Loucy (cell line): ENCODE measurements at regions not wholly inside any gene's neighbourhood (a gene's known extent, or its start where the extent isn't known, plus 50 kb on each side); places are given as distances from the start of the nearest gene placed in this dataset.

Experiments used
- H2AFZ ChIP-seq: fragments of 200-600 bp; sonication (generic); 2 replicates; pipeline ENCODE4 v1.6.0; 2016; ENCODE audit warnings: antibody characterized with exemption, mild to moderate bottlenecking, low read length, moderate library complexity
- H3F3A ChIP-seq: fragments of 200-600 bp; 2 replicates; pipeline ENCODE4 v1.6.0; 2016; ENCODE audit warnings: antibody characterized with exemption, low read depth, mild to moderate bottlenecking
- H3K27me3 ChIP-seq: fragments of 200-600 bp; sonication (generic); 2 replicates; pipeline ENCODE4 v1.6.1; 2014; ENCODE audit warnings: low read length, mild to moderate bottlenecking; ENCODE audit not compliant: insufficient read depth, poor library complexity, severe bottlenecking
- H3K36me3 ChIP-seq: fragments of 200-600 bp; sonication (generic); 2 replicates; pipeline ENCODE4 v1.6.1; 2016; ENCODE audit warnings: low read length; ENCODE audit not compliant: insufficient read depth
- H3K4me1 ChIP-seq: fragments of 200-600 bp; sonication (generic); 2 replicates; pipeline ENCODE4 v1.5.1; 2014; ENCODE audit warnings: low read length, mild to moderate bottlenecking; ENCODE audit not compliant: insufficient read depth, poor library complexity, severe bottlenecking
- H3K4me2 ChIP-seq: fragments of 200-600 bp; sonication (generic); 2 replicates; pipeline ENCODE4 v1.6.0; 2014; ENCODE audit warnings: antibody characterized with exemption, low read length, low read depth, mild to moderate bottlenecking; ENCODE audit not compliant: poor library complexity, severe bottlenecking
- H3K4me3 ChIP-seq: fragments of 200-600 bp; sonication (generic); 2 replicates; pipeline ENCODE4 v1.5.1; 2014; ENCODE audit warnings: low read length, mild to moderate bottlenecking, mixed read lengths; ENCODE audit not compliant: poor library complexity, severe bottlenecking
- H3K79me2 ChIP-seq: fragments of 200-600 bp; sonication (generic); 2 replicates; pipeline ENCODE4 v1.6.1; 2014; ENCODE audit warnings: low read length; ENCODE audit not compliant: insufficient read depth
- H3K9ac ChIP-seq: fragments of 200-600 bp; sonication (generic); 2 replicates; pipeline ENCODE4 v1.6.0; 2014; ENCODE audit warnings: mild to moderate bottlenecking, low read depth, low read length, moderate library complexity; ENCODE audit not compliant: poor library complexity, severe bottlenecking
- H3K9me2 ChIP-seq: fragments of 200-600 bp; sonication (generic); replicated peaks from 2 replicates; pipeline ENCODE4 v1.6.1; 2016; ENCODE audit warnings: low read depth, low read length, mixed read lengths
- H3K9me3 ChIP-seq: fragments of 200-600 bp; sonication (generic); 2 replicates; pipeline ENCODE4 v1.6.1; 2014; ENCODE audit warnings: mild to moderate bottlenecking, antibody characterized with exemption, low read length, low read depth; ENCODE audit not compliant: insufficient read depth
- H4K20me1 ChIP-seq: fragments of 200-600 bp; sonication (generic); 2 replicates; pipeline ENCODE4 v1.6.0; 2014; ENCODE audit warnings: antibody characterized with exemption, low read length, mild to moderate bottlenecking; ENCODE audit not compliant: insufficient read depth, poor library complexity, severe bottlenecking
- EZH2phosphoT487 ChIP-seq: fragments of 200-600 bp; IDR thresholded peaks from 2 replicates; pipeline ENCODE4 v1.6.1; 2018; ENCODE audit warnings: antibody characterized with exemption, mild to moderate bottlenecking, moderate library complexity, borderline replicate concordance
- TF ChIP-seq, protein P1 (sequence below): fragments of 200-600 bp; sonication (generic); conservative IDR thresholded peaks from 2 replicates; pipeline ENCODE4 v1.5.1; 2014; ENCODE audit warnings: mild to moderate bottlenecking, antibody characterized with exemption, low read length

DNA sequence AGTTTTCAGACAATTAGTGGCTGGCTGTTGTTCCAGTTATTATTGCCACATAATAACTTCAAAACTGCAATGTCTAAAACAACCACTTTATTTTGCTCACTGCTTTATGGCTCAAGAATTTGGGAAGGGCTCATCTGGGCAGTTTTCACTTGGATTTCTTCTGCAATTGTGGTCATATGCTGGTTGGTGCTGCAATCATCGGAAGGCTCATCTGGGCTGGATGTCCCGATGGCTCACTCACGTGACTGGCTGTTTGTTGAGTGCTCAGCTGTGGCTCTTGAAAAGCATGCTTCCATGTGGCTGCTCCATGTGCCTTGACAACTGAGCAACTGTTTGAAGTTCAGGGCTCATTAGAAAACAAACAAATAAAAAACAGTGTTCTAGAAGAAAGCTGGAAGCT is 1032.5 kb downstream of the DTWD2 start:
- Histone ChIP-seq H3K79me2 (no peaks in the 10 kb centered on the region), H4K20me1 (no peaks in the 10 kb centered on the region), H3K9ac (no peak overlapping the region), H3F3A (no peaks in the 10 kb centered on the region), H2AFZ (no peak overlapping the region), H3K4me1 (no peaks in the 10 kb centered on the region), H3K4me3 (no peak overlapping the region), H3K9me3 (no peaks in the 10 kb centered on the region), H3K36me3 (no peaks in the 10 kb centered on the region), H3K9me2 (no peaks in the 10 kb centered on the region), H3K4me2 (no peak overlapping the region), H3K27me3 (no peaks in the 10 kb centered on the region)
- no peak for TF ChIP-seq EZH2phosphoT487
- TF ChIP-seq, protein P1, sequence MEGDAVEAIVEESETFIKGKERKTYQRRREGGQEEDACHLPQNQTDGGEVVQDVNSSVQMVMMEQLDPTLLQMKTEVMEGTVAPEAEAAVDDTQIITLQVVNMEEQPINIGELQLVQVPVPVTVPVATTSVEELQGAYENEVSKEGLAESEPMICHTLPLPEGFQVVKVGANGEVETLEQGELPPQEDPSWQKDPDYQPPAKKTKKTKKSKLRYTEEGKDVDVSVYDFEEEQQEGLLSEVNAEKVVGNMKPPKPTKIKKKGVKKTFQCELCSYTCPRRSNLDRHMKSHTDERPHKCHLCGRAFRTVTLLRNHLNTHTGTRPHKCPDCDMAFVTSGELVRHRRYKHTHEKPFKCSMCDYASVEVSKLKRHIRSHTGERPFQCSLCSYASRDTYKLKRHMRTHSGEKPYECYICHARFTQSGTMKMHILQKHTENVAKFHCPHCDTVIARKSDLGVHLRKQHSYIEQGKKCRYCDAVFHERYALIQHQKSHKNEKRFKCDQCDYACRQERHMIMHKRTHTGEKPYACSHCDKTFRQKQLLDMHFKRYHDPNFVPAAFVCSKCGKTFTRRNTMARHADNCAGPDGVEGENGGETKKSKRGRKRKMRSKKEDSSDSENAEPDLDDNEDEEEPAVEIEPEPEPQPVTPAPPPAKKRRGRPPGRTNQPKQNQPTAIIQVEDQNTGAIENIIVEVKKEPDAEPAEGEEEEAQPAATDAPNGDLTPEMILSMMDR = no peak

DNA sequence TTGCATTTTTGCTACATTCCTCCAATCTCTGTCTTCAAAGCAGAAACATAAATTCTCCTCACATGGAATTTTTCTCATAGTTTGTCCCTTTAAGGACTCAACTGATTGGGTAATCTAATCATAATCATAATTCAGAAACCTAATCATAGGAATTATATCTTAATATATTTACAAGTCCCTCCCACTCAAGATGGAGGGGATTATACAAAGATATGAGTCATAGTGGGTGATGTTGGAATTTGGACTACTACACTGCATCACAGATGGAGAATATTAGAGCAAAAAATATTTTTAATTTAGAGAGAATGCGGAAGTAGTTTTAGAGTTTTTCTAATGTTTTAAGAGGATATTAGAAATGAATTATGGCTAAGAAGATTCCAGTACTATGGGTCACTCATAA is 1034.0 kb downstream of the DTWD2 start:
- Histone ChIP-seq H4K20me1 (no peaks in the 10 kb centered on the region), H2AFZ (no peak overlapping the region), H3K9me3 (no peaks in the 10 kb centered on the region), H3K9ac (no peak overlapping the region), H3K4me2 (no peak overlapping the region), H3K36me3 (no peaks in the 10 kb centered on the region), H3K9me2 (no peaks in the 10 kb centered on the region), H3F3A (no peaks in the 10 kb centered on the region), H3K27me3 (no peaks in the 10 kb centered on the region), H3K4me1 (no peaks in the 10 kb centered on the region), H3K79me2 (no peaks in the 10 kb centered on the region), H3K4me3 (no peak overlapping the region)
- TF ChIP-seq, protein P1 = no peak
- no peak for TF ChIP-seq EZH2phosphoT487

DNA sequence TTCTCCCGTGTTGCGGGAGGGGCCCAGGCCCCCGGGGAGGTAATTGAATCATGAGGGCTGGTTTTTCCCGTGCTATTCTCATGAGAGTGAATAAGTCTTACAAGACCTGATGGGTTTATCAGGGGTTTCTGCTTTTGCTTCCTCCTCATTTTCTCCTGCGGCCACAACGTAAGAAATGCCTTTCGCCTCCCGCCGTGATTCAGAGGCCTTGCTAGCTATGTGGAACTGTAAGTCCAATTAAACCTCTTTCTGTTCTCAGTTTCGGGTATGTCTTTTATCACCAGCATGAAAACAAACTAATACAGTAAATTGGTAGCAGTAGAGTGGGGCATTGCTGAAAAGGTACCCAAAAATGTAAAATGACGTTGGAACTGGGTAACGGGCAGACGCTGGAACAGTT is 1035.1 kb downstream of the DTWD2 start:
- H3K4me1 ChIP-seq = no peaks in the 10 kb centered on the region
- no peaks in the 10 kb centered on the region for H3K36me3 ChIP-seq
- no peaks in the 10 kb centered on the region for H3K27me3 ChIP-seq
- H3K9me3 ChIP-seq = no peaks in the 10 kb centered on the region
- H3K9ac ChIP-seq = no peak overlapping the region
- H3K79me2 ChIP-seq = no peaks in the 10 kb centered on the region
- TF ChIP-seq EZH2phosphoT487 = no peak
- TF ChIP-seq, protein P1 = no peak
- no peak overlapping the region for H2AFZ ChIP-seq
- no peaks in the 10 kb centered on the region for H4K20me1 ChIP-seq
- H3K9me2 ChIP-seq = no peaks in the 10 kb centered on the region
- no peaks in the 10 kb centered on the region for H3F3A ChIP-seq
- no peak overlapping the region for H3K4me3 ChIP-seq
- H3K4me2 ChIP-seq = no peak overlapping the region
